GM10266 (cell line): ENCODE measurements at regions not wholly inside any gene's neighbourhood (a gene's known extent, or its start where the extent isn't known, plus 50 kb on each side); places are given as distances from the start of the nearest gene placed in this dataset.

Source experiments
- DNase-seq: peaks from one replicate; pipeline ENCODE4 v3.0.0; 2012; ENCODE audit errors: extremely low spot score
- TF ChIP-seq, protein P1 (sequence below): IDR thresholded peaks from 2 replicates; pipeline ENCODE4 v1.5.1; 2012; ENCODE audit warnings: mild to moderate bottlenecking, low read depth; ENCODE audit not compliant: control insufficient read depth, insufficient read depth; ENCODE audit errors: missing control alignments

DNA sequence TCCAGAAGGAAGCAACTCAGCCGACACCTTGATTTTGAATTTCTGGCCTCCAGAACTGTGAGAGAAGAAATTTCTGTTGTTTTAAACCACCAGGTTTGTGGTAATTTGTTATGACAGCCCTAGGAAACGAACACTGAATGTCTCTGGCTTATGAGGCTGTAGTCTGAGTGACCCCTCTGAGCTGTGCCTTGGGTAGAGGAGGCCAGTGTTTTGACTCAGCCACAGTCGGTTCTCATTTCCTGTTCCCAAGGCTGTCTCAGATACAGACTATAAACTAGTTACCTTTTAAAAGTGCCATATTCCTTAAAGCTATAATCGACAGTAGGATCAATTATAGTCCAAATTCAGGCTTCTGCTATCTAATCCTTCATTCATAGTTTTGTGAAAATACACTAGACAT lies 391.2 kb upstream of the MAP3K7 start:
- no peak for DNase-seq
- TF ChIP-seq, protein P1, sequence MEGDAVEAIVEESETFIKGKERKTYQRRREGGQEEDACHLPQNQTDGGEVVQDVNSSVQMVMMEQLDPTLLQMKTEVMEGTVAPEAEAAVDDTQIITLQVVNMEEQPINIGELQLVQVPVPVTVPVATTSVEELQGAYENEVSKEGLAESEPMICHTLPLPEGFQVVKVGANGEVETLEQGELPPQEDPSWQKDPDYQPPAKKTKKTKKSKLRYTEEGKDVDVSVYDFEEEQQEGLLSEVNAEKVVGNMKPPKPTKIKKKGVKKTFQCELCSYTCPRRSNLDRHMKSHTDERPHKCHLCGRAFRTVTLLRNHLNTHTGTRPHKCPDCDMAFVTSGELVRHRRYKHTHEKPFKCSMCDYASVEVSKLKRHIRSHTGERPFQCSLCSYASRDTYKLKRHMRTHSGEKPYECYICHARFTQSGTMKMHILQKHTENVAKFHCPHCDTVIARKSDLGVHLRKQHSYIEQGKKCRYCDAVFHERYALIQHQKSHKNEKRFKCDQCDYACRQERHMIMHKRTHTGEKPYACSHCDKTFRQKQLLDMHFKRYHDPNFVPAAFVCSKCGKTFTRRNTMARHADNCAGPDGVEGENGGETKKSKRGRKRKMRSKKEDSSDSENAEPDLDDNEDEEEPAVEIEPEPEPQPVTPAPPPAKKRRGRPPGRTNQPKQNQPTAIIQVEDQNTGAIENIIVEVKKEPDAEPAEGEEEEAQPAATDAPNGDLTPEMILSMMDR, result no peak

DNA sequence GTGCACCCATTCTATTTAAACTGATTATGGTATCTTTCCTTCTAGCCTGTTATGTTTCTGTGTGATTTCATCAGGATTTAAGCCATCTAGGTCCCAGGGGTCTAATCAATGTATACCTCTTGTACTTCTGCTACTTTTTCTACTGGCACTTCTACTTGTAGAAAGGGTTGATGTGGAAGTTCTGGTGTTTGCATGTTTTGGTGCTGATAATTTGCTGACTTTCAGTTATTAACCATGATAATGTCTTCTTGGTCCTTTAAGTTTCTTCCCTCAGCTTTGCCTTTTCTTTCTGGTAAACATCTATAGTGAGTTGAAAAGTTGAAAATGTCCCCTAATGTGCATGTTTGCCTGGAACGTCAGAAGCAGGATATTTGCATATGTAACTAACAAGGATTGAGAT lies 390.6 kb upstream of the MAP3K7 start:
- TF ChIP-seq, protein P1, result no peak

GRCh38 chr6:90976341-90976740 lies 389.5 kb upstream of the MAP3K7 start:
- TF ChIP-seq, protein P1, result no peak
- DNase-seq, result no peak

More for the DNA sequence above, 390.6 kb upstream of the MAP3K7 start:
- DNase-seq, result no peak

DNA sequence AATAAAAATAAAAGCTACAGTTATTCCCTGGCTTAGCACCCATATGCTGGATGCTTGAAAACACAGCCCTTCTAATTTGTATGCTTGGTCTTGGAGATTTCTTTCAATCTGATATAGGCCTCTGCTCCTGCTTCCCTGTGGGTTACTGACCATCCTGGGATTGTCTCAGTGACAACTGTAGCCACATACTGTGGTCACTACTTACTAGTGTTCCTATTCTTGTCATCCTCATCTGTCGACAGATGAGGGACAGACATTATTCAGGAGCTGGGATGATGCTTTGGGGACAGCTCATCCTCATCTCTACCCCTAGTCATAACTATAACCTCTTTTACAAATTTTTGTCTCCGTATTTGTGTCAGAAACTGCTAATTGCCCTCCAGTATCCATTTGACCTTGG lies 388.9 kb upstream of the MAP3K7 start:
- DNase-seq, result no peak
- TF ChIP-seq, protein P1, result no peak

DNA sequence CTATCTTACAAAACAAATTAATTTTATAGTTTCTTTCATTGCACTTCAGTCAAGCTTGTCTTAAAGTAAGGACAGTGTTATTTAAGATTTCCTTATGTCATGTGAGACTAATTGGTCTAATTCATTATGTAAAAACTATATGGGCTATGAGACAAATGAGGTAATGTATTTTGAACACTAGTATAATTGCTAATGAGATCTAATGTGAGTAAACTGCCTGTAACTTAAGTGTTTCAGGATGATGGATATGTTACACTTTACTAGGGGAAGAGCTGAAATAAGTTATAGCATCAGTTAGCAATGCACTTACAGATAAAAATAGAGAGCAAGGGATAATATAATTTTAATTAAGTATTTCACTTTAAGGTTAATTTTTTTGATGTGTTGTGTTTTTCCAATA lies 386.3 kb upstream of the MAP3K7 start:
- DNase-seq, result no peak
- TF ChIP-seq, protein P1, result no peak

DNA sequence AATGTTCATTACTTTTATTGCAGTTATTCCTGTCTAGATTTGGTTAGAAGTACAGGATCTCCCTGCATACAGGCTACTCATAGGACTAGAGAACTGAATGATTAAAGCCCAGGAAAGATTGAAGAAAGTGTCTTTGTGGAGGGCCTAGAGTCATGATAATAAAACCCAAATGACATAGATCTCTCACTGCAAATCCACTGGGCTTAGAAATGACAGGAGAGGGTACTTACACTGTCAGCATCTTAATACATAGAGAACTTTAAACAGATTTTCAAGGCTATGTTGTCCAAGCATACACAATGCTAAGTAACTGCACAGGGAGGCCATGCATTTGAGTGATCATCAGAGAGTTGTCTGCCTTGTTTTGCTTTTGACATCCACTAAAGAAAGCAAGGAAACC lies 383.8 kb upstream of the MAP3K7 start:
- no peak for DNase-seq
- TF ChIP-seq, protein P1, result no peak

- DNase-seq, result no peak
- TF ChIP-seq, protein P1, result no peak
Measured at GRCh38 chr6:90967471-90967870, 380.6 kb upstream of the MAP3K7 start.
